ENCODE measurements at regions not wholly inside any gene's neighbourhood (a gene's known extent, or its start where the extent isn't known, plus 50 kb on each side); places are given as distances from the start of the nearest gene placed in this dataset.
"Not testable (repeated sequence)": the region's sequence is repeated elsewhere in the genome, so short reads cannot be mapped to it uniquely, and the experiment has no call there.

DNA sequence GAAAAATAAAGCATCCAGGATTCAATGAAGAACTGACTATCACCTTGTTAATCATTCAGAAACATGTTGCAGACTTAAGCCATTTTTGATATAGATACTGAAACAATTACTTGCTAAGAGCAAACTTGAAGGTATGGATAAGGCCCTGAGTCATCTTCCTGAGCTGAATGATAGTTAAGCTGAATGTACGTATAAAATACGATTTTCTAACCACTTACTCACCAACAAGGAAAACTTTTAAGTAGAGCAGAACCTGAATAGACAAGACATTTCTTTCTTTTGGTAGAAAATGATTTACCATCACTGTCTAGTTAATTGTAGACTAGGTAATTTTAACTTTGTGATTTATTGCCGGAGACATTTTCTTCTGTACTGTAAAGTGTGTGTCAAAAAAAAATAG is 261.2 kb downstream of the RTP5 start:
- H3K27me3 ChIP-seq; H3K9me3 ChIP-seq; H3K4me3 ChIP-seq; DNase-seq; H3K27ac ChIP-seq; H3K36me3 ChIP-seq; intact Hi-C loops (cut with DNase I); H3K4me1 ChIP-seq: not testable (repeated sequence)
- 78 to 86% methylated on average over 3 of the region's 3 CpGs for WGBS, 2 donors

DNA sequence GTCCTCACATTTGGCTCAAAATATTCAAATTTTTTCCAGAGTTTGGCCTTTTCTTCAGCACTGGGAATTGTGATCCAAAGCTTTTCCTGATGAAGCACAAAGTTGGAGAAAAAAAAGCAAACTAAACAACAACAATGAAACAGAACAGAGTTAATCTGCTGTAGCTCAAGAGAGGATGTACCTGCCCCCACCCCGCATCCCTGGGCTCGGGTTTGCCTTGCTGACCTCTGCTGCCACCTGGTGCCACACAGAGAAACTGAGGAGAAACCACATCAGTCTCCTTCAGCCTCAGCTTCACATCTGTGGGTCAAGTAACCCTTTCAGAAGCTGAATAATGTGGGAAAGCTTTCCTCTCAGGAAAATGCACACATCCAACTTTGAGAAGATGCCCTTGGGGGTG is 290.4 kb downstream of the RTP5 start:
- not testable (repeated sequence) for DNase-seq, H3K4me1 ChIP-seq
- 4 to 9% methylated on average over 2 of the region's 2 CpGs for WGBS, 2 donors

DNA sequence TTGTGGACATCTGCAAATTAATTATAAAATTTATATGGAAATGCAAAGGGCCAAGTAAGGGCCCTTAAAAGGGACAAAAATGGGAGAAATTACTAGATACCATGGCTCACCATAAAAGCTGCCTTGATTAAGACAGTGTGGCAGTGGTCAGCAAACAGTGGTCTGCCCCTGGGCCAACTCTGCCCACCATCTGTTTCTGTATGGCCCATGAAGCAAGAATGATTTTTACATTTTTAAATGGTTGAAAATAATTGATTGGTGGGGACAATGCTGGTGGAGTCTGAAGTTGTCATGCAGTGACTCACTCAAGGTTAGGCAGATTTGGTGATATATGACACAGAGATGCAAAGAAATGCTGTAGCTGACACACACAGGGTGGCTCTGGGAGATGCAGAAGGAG is 295.6 kb downstream of the RTP5 start:
- H3K4me3 ChIP-seq; H3K27me3 ChIP-seq; H3K36me3 ChIP-seq; H3K27ac ChIP-seq; H3K4me1 ChIP-seq; DNase-seq; H3K9me3 ChIP-seq; intact Hi-C loops (cut with DNase I): not testable (repeated sequence)

More for the DNA sequence above, 290.4 kb downstream of the RTP5 start:
- H3K27ac ChIP-seq; H3K36me3 ChIP-seq; H3K4me3 ChIP-seq; H3K27me3 ChIP-seq; H3K9me3 ChIP-seq; intact Hi-C loops (cut with DNase I): not testable (repeated sequence)

DNA sequence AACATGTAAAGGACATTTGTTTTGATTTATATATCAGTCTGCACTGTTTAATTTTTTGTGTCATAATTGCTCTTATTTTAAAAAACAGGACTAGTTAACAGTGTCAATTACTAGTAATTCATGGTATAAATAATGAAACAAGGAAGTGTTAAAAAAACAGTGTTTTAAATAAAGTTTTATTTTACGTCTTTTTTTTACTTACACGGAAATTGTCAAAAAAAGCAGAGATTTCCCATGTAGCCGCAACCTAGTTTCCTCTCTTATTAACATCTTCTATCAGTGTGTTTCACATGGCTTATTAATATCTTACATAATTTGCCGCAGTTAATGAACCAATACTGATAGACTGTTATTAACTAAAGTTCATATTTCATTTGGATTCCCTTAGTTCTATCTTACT is 301.8 kb downstream of the RTP5 start:
- 93 to 95% methylated on average over 4 of the region's 4 CpGs for WGBS, 2 donors
- H3K27ac ChIP-seq; H3K36me3 ChIP-seq; H3K4me1 ChIP-seq; DNase-seq; intact Hi-C loops (cut with DNase I); H3K27me3 ChIP-seq; H3K4me3 ChIP-seq; H3K9me3 ChIP-seq: not testable (repeated sequence)

Small RNA genes lying in the stretch of these regions (small RNA-seq; reads per million reads assigned to genes)
- gene CICP10 = 0 reads per million in 3 donors
- 0 reads per million in 3 donors for gene SEPT14P2
